GM19099 (cell line): ENCODE measurements at regions not wholly inside any gene's neighbourhood (a gene's known extent, or its start where the extent isn't known, plus 50 kb on each side); places are given as distances from the start of the nearest gene placed in this dataset.

ENCODE experiments used
- POLR2A ChIP-seq: IDR thresholded peaks from 3 replicates; pipeline ENCODE4 v1.6.1; 2011; ENCODE audit warnings: low read depth; ENCODE audit not compliant: insufficient read length; ENCODE audit errors: extremely low read depth

DNA sequence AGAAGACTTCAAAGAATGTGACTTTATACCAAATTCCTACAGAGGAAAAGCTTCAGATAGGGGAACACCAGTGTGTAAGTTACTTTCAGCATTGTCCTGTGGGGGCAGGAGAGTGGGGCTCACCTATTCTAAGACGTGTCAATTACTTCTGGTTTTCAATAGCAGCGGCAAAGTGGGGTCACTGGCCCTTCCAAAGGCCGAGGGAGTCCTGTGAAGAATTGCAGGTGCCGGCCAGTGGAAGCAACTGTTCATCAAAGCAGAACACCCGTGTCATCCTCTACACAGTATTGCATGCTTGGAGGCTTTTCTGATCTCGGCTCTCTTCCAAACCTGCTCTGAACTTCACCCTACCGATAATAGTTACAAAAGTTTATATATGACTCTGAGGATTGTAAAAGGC is 1176.5 kb upstream of the TMEFF2 start:
- TF ChIP-seq POLR2A, result no peak

DNA sequence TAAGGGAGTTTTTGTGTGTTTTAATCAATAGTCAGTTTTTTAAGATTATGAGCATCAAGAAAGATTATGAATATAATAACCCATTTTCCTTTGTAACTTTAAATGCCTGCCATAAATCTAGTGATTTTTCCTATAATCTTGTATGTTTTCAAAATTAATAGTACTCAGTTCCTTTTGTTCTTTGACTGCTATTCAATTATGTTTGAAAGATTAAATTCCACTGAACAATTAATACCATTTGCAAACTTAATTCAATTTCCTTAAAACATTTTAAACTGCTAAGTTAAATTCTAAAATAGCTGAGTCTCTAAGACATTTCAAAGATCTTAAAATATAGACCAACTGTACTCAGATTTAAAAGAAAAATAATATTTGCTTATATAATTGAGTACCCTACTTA is 1173.9 kb upstream of the TMEFF2 start:
- TF ChIP-seq POLR2A, result no peak

- no peak for TF ChIP-seq POLR2A
Observed at GRCh38 chr2:193357508-193357907, 1162.8 kb upstream of the TMEFF2 start.

DNA sequence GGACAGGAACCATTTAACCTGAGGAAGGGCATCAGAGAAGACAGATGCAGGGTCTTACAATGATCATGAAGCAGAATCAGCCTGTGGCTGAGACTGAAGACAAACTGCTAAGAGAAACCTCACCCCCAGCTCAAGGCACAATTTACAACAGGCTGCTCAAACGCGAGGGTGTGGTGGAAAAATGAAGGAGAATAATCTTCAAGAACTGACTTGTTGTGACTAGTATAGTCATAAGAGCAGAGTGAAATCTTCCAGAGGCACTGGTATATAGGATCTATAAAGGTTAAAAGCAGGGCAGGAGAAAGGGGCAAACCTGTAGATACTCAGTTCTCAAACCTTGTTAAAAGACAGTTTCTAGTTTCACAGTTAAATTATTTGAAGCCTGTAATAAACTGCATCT is 1155.8 kb upstream of the TMEFF2 start:
- TF ChIP-seq POLR2A, result no peak

- no peak for TF ChIP-seq POLR2A
Observed at GRCh38 chr2:193349642-193350041, 1154.9 kb upstream of the TMEFF2 start.

GRCh38 chr2:193348055-193348454 is 1153.3 kb upstream of the TMEFF2 start:
- no peak for TF ChIP-seq POLR2A

GRCh38 chr2:193336781-193337180 is 1142.0 kb upstream of the TMEFF2 start:
- no peak for TF ChIP-seq POLR2A

DNA sequence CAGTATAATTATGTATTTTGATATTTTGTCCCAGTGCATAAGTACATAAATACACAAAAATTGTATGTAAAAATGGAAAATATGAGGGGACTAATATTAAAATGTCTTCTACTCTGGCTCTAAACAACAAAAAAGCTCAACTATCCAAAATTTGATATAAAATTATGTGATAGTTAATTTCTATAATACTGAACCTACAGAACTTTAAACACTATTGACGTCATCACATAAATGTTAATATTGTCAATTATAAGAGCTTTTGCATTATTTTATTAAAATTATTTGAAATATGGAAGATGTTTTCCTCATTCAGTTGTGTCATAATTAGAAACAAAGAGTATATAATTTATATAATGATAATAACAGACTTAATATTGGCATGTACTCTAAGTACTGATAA is 1139.7 kb upstream of the TMEFF2 start:
- no peak for TF ChIP-seq POLR2A

DNA sequence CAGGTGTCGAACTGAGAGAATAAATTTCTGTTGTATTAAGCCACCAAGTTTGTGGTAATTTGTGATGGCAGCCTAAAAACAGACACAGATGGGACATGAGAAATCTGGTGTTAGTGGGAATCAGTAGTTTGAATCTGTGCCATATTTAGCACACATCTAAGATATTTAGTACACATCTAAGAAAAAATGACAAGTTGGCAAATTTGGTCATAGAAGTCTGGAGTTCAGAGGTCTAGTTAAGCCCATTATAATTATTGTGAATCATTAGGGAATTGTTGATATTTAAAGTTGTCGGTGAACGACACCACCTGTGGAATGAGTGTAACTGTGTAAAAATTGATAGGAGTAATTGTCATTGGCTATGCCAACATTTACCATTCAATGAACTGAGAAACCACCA is 1138.8 kb upstream of the TMEFF2 start:
- TF ChIP-seq POLR2A, result no peak

- no peak for TF ChIP-seq POLR2A
Observed at GRCh38 chr2:193332941-193333340, 1138.2 kb upstream of the TMEFF2 start.

DNA sequence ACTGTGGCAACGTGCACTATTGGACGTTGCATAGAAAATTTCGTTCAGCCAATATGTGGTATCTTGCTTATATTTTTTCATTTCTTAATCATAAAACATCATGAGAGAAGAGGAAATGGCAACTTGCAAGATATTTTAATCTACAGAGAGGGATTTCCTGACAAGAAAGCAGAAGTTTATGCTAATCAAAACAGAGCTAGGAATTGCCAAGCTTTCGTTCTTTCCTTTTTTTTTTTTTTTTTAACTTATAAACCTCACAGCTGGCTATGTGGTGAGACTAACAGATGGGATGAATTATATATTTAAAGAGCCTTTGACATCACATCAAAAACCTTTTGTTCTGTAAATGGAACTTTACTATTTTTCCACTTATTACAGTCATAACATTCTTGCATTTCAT is 1136.9 kb upstream of the TMEFF2 start:
- no peak for TF ChIP-seq POLR2A

DNA sequence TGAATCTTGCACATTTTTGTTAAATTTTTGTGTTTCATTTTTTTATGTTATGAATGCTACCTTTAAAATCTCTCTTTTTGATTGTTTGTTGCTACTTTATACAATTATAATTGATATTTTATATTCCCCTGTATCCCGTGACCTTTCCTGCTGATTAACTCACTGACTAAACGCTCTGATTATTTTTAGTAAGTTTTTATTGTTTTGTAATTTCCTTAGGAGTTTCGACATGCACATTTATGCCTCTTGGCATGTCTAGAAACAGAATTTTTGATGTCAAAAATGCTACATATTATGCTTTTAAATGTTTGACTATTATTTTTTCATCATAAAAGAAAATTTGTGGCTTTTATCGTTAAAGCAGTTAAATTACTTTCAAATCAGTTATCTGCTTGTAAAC is 1131.6 kb upstream of the TMEFF2 start:
- TF ChIP-seq POLR2A, result no peak

GRCh38 chr2:193315428-193316091 is 1120.8 kb upstream of the TMEFF2 start:
- TF ChIP-seq POLR2A, result no peak

DNA sequence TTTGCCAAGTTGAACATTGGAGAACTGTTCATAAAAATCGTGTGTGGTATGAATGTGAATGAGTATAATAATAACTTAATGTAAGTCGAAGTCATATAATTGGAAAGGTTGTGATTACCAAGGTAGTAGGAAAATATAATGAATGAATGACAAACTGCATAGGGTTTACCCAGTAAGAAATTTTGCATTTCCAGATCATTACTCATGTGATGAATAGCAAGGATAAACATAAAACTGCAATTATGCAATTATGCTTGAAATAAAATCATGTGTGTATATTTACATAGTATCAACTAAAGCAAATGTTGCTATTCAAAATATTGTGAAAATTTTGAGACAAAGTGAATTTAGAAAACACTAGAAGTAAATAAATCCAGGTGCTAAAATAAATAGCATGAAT is 1108.7 kb upstream of the TMEFF2 start:
- TF ChIP-seq POLR2A, result no peak

DNA sequence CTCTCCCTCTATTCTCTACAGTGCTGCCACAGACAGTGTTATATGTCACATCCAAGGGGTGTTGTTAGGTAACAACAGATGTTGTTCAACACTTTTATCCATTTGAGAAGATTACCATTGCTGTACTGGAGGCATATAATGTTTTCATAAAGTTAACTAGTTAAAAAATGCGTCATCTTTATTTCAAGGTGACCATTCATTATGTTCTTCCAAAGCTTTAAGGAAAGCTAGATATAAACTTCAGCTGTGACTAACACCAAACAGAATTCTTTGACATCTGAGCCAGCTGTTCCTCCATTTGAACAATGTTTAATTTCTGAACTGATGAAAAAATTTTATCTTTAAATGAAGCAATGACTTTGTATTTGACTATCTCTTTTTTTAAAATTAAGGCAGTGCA is 1099.6 kb upstream of the TMEFF2 start:
- no peak for TF ChIP-seq POLR2A

DNA sequence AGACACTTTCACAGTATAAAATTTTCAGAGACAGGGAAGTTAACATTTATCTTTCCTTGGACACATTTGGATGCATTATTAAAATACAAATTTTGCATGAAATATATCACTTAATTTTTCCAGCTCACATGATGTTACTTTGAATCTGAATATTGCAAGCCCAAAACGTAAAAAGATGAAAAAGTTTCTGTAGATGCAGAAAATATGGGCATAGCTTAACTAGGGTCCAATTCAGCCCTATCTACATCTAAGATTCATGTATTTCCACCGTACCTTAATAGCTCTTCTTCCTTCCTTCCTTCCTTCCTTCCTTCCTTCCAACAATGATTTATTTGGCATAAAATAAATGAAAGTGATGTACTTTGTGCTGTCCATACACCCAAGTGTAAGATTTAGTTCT is 1084.6 kb upstream of the TMEFF2 start:
- TF ChIP-seq POLR2A, result no peak

DNA sequence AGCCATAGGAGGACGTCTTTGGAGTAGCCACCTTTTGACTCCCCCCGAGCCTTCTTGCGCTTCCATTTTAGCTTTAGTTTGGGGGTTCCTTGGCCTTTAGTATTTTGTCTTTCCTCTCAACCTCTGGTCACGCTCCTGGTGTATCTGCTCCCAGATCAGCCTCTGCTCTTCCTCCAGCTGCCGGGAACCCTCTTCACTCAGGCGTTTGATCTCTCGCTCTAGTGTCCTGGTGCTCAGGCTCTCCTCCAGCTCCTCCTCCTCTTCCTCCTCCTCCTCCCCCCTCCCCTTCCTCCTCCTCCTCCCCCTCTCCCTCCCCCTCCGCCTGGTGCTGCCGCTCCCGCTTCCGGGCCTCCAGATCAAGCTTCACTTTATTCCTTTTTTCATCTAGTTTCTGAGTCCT is 1082.3 kb upstream of the TMEFF2 start:
- no peak for TF ChIP-seq POLR2A
